ENCODE measurements at regions not wholly inside any gene's neighbourhood (a gene's known extent, or its start where the extent isn't known, plus 50 kb on each side); places are given as distances from the start of the nearest gene placed in this dataset.

- TF ChIP-seq EZH2 (optimal IDR thresholded peaks at IDR 0.05; ENCODE audit: low read depth, low read length), result no peak
- no peak for TF ChIP-seq CTCF (IDR thresholded peaks at IDR 0.05; ENCODE audit: low read length)
- TF ChIP-seq EZH2phosphoT487 (IDR thresholded peaks at IDR 0.05; ENCODE audit: low read length), result no peak
- H3F3A ChIP-seq (ENCODE audit: insufficient read depth, low read length), result no peaks in the 10 kb centered on the region
Measured at GRCh38 chr9:79049371-79049770, 522.4 kb upstream of the TLE4 start.

GRCh38 chr9:79053598-79053997 is 518.2 kb upstream of the TLE4 start:
- no peak overlapping the region for H2AFZ ChIP-seq (ENCODE audit: low read length)
- no peak overlapping the region for H3K9ac ChIP-seq (ENCODE audit: low read length)
- H3K27me3 ChIP-seq (replicated peaks; ENCODE audit: insufficient read depth, low read length), result no peaks in the 10 kb centered on the region
- H3K79me2 ChIP-seq (ENCODE audit: low read length), result no peaks in the 10 kb centered on the region
- no peaks in the 10 kb centered on the region for H3K9me3 ChIP-seq (replicated peaks; ENCODE audit: insufficient read depth, low read length)
- no peaks in the 10 kb centered on the region for H3K9me2 ChIP-seq (replicated peaks; ENCODE audit: insufficient read depth, low read length)
- no peak overlapping the region for H3K4me3 ChIP-seq (ENCODE audit: low read length)
- H3K36me3 ChIP-seq (replicated peaks; ENCODE audit: insufficient read depth, low read length), result no peaks in the 10 kb centered on the region
- no peak overlapping the region for H3K27ac ChIP-seq (ENCODE audit: low read length)
- no peaks in the 10 kb centered on the region for H3K4me1 ChIP-seq (ENCODE audit: low read length)
- TF ChIP-seq EZH2phosphoT487 (IDR thresholded peaks at IDR 0.05; ENCODE audit: low read length) (no peak), CTCF (IDR thresholded peaks at IDR 0.05; ENCODE audit: low read length) (no peak), EZH2 (optimal IDR thresholded peaks at IDR 0.05; ENCODE audit: low read depth, low read length) (no peak)
- no peaks in the 10 kb centered on the region for H3F3A ChIP-seq (ENCODE audit: insufficient read depth, low read length)
- no peaks in the 10 kb centered on the region for H4K20me1 ChIP-seq (ENCODE audit: insufficient read depth, low read length)
- H3K4me2 ChIP-seq (ENCODE audit: low read depth, low read length), result no peak overlapping the region
- DNase-seq, result no peak

More at GRCh38 chr9:79049371-79049770, 522.4 kb upstream of the TLE4 start:
- Histone ChIP-seq H3K9me3 (replicated peaks; ENCODE audit: insufficient read depth, low read length) (no peaks in the 10 kb centered on the region), H3K9ac (ENCODE audit: low read length) (no peak overlapping the region), H3K9me2 (replicated peaks; ENCODE audit: insufficient read depth, low read length) (no peaks in the 10 kb centered on the region), H3K4me2 (ENCODE audit: low read depth, low read length) (no peak overlapping the region), H3K27me3 (replicated peaks; ENCODE audit: insufficient read depth, low read length) (no peaks in the 10 kb centered on the region), H3K79me2 (ENCODE audit: low read length) (no peaks in the 10 kb centered on the region), H2AFZ (ENCODE audit: low read length) (no peak overlapping the region), H3K4me3 (ENCODE audit: low read length) (no peak overlapping the region), H3K36me3 (replicated peaks; ENCODE audit: insufficient read depth, low read length) (no peaks in the 10 kb centered on the region), H4K20me1 (ENCODE audit: insufficient read depth, low read length) (no peaks in the 10 kb centered on the region), H3K27ac (ENCODE audit: low read length) (no peak overlapping the region), H3K4me1 (ENCODE audit: low read length) (no peaks in the 10 kb centered on the region)
- no peak for DNase-seq

GRCh38 chr9:79054500-79054899 is 517.3 kb upstream of the TLE4 start:
- TF ChIP-seq CTCF (IDR thresholded peaks at IDR 0.05; ENCODE audit: low read length), result no peak
- TF ChIP-seq EZH2 (optimal IDR thresholded peaks at IDR 0.05; ENCODE audit: low read depth, low read length), result no peak
- no peak for TF ChIP-seq EZH2phosphoT487 (IDR thresholded peaks at IDR 0.05; ENCODE audit: low read length)
- H3K27me3 ChIP-seq (replicated peaks; ENCODE audit: insufficient read depth, low read length), result no peaks in the 10 kb centered on the region
- DNase-seq, result no peak
- H3K9ac ChIP-seq (ENCODE audit: low read length), result no peak overlapping the region
- no peaks in the 10 kb centered on the region for H3K79me2 ChIP-seq (ENCODE audit: low read length)
- no peaks in the 10 kb centered on the region for H3F3A ChIP-seq (ENCODE audit: insufficient read depth, low read length)
- no peaks in the 10 kb centered on the region for H3K4me1 ChIP-seq (ENCODE audit: low read length)
- no peak overlapping the region for H3K4me3 ChIP-seq (ENCODE audit: low read length)
- no peaks in the 10 kb centered on the region for H3K9me3 ChIP-seq (replicated peaks; ENCODE audit: insufficient read depth, low read length)
- H4K20me1 ChIP-seq (ENCODE audit: insufficient read depth, low read length), result no peaks in the 10 kb centered on the region
- H3K9me2 ChIP-seq (replicated peaks; ENCODE audit: insufficient read depth, low read length), result no peaks in the 10 kb centered on the region
- H3K36me3 ChIP-seq (replicated peaks; ENCODE audit: insufficient read depth, low read length), result no peaks in the 10 kb centered on the region
- H2AFZ ChIP-seq (ENCODE audit: low read length), result no peak overlapping the region
- H3K27ac ChIP-seq (ENCODE audit: low read length), result no peak overlapping the region
- H3K4me2 ChIP-seq (ENCODE audit: low read depth, low read length), result no peak overlapping the region
